CD4-positive, alpha-beta T cell (primary cell): ENCODE measurements at regions not wholly inside any gene's neighbourhood (a gene's known extent, or its start where the extent isn't known, plus 50 kb on each side); places are given as distances from the start of the nearest gene placed in this dataset.

Experiments
- ATAC-seq: fragments of 200-7000 bp; cut with Tn5 transposase; one replicate; pipeline ENCODE4 v1.10.0; 2022; ENCODE audit warnings: mild to moderate bottlenecking; ENCODE audit not compliant: poor library complexity
- CTCF ChIA-PET: fragments of 350-600 bp; sonication (Branson Sonifier 250); formaldehyde crosslinking; loops from one replicate; lab custom pipeline; 2021; ENCODE audit warnings: antibody characterized with exemption, inconsistent platforms; lab: Charles Lee
- POLR2A ChIA-PET: fragments of 350-600 bp; sonication (Branson Sonifier 250); formaldehyde crosslinking; loops from one replicate; lab custom pipeline; 2021; ENCODE audit warnings: antibody characterized with exemption, inconsistent platforms; lab: Charles Lee
- DNase-seq, 14 experiments: peaks; one replicate each; pipeline ENCODE4 v3.0.0-alpha.2; 2013 to 2020; ENCODE audit warnings: mixed read lengths in 2 of 14
- H3K27ac ChIP-seq, 2 donors: one replicate each; pipeline versions ENCODE4 v1.5.1 to v1.7.0; 2013; ENCODE audit warnings: low read length in 2 of 2, low read depth in 1 of 2, mild to moderate bottlenecking in 1 of 2
- H3K27me3 ChIP-seq, 2 experiments: 1 replicate in 1 of 2; 2 replicates in 1 of 2; pipeline versions ENCODE4 v1.6.1 to v1.7.0; 2013; ENCODE audit warnings: low read length in 2 of 2, control low read depth in 1 of 2, mild to moderate bottlenecking in 1 of 2, moderate library complexity in 1 of 2; ENCODE audit not compliant: insufficient read depth in 2 of 2, control insufficient read depth in 1 of 2
- H3K36me3 ChIP-seq: one replicate; pipeline ENCODE4 v1.6.1; 2013; ENCODE audit warnings: low read length, control low read depth; ENCODE audit not compliant: insufficient read depth
- H3K4me1 ChIP-seq: one replicate; pipeline ENCODE4 v1.6.1; 2013; ENCODE audit warnings: low read length, control low read depth; ENCODE audit not compliant: insufficient read depth
- H3K4me3 ChIP-seq: one replicate; pipeline ENCODE4 v1.5.1; 2013; ENCODE audit warnings: mild to moderate bottlenecking, low read length, moderate library complexity
- H3K9me3 ChIP-seq, 2 experiments: 1 replicate in 1 of 2; 2 replicates in 1 of 2; pipeline versions ENCODE4 v1.6.1 to v1.7.0; 2013; ENCODE audit warnings: low read length in 2 of 2, mild to moderate bottlenecking in 2 of 2, control low read depth in 1 of 2, moderate library complexity in 1 of 2; ENCODE audit not compliant: control insufficient read depth in 1 of 2, insufficient read depth in 1 of 2
- H3K27ac Mint-ChIP-seq: one replicate; pipeline ENCODE4 v1.8.0; 2020; ENCODE audit warnings: mixed read lengths
- H3K27me3 Mint-ChIP-seq: one replicate; pipeline ENCODE4 v1.8.0; 2021; ENCODE audit warnings: mixed read lengths
- H3K36me3 Mint-ChIP-seq: one replicate; pipeline ENCODE4 v1.8.0; 2021; ENCODE audit warnings: low read depth, mixed read lengths
- H3K4me1 Mint-ChIP-seq: one replicate; pipeline ENCODE4 v1.8.0; 2021; ENCODE audit warnings: low read depth, mixed read lengths
- H3K4me3 Mint-ChIP-seq: one replicate; pipeline ENCODE4 v1.8.0; 2020; ENCODE audit warnings: mild to moderate bottlenecking, mixed read lengths
- H3K9me3 Mint-ChIP-seq: one replicate; pipeline ENCODE4 v1.8.0; 2020; ENCODE audit warnings: mixed read lengths
- intact Hi-C, 2 experiments: fragments of 100-400 bp; cut with DNase I in 1 of 2; cut with micrococcal nuclease in 1 of 2; formaldehyde crosslinking; loops; one replicate each; pipeline versions ENCODE4 v1.15.1 to v1.9.0; 2023 to 2025; cut with DNase I, micrococcal nuclease
- TF ChIP-seq, protein P1 (sequence below): fragments of 200-600 bp; IDR thresholded peaks from one replicate; pipeline ENCODE4 v1.8.0; 2022; ENCODE audit warnings: antibody characterized with exemption, mild to moderate bottlenecking

DNA sequence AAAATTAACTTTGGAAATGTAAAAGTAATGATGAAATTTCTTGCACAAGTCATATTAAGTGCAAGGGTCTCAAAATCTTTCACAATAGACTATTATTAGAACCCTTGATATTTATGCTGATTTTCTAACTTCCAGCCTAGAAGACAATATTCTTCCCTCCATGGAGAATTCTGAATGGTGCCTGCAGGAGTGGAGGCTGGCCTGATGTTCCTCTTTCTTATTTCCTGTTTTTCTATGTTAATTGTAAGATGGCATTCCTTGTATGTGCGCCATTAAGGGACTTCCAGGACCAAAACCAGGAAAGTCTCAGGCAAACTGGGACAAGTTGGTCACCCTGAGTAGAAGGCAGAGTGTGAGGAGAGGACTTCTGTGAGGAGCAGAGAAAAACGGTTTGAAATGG lies 294.9 kb downstream of the DLEU7 start:
- no peak for DNase-seq
- H3K9me3 Mint-ChIP-seq = no peaks in the 10 kb centered on the region
- Histone ChIP-seq H3K27me3 (no peaks in the 10 kb centered on the region), H3K36me3 (no peaks in the 10 kb centered on the region), H3K27ac (no peak overlapping the region), H3K4me1 (no peaks in the 10 kb centered on the region), H3K4me3 (no peak overlapping the region), H3K9me3 (no peaks in the 10 kb centered on the region)
- TF ChIP-seq, protein P1, sequence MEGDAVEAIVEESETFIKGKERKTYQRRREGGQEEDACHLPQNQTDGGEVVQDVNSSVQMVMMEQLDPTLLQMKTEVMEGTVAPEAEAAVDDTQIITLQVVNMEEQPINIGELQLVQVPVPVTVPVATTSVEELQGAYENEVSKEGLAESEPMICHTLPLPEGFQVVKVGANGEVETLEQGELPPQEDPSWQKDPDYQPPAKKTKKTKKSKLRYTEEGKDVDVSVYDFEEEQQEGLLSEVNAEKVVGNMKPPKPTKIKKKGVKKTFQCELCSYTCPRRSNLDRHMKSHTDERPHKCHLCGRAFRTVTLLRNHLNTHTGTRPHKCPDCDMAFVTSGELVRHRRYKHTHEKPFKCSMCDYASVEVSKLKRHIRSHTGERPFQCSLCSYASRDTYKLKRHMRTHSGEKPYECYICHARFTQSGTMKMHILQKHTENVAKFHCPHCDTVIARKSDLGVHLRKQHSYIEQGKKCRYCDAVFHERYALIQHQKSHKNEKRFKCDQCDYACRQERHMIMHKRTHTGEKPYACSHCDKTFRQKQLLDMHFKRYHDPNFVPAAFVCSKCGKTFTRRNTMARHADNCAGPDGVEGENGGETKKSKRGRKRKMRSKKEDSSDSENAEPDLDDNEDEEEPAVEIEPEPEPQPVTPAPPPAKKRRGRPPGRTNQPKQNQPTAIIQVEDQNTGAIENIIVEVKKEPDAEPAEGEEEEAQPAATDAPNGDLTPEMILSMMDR = no peak
- H3K27ac Mint-ChIP-seq = no peak overlapping the region
- H3K4me3 Mint-ChIP-seq = no peak overlapping the region
- no peak for ATAC-seq
- H3K36me3 Mint-ChIP-seq = no peaks in the 10 kb centered on the region
- intact Hi-C loops = no loop called here
- H3K27me3 Mint-ChIP-seq = no peaks in the 10 kb centered on the region
- H3K4me1 Mint-ChIP-seq = no peaks in the 10 kb centered on the region
- CTCF ChIA-PET = no interaction called here
- POLR2A ChIA-PET = no interaction called here

DNA sequence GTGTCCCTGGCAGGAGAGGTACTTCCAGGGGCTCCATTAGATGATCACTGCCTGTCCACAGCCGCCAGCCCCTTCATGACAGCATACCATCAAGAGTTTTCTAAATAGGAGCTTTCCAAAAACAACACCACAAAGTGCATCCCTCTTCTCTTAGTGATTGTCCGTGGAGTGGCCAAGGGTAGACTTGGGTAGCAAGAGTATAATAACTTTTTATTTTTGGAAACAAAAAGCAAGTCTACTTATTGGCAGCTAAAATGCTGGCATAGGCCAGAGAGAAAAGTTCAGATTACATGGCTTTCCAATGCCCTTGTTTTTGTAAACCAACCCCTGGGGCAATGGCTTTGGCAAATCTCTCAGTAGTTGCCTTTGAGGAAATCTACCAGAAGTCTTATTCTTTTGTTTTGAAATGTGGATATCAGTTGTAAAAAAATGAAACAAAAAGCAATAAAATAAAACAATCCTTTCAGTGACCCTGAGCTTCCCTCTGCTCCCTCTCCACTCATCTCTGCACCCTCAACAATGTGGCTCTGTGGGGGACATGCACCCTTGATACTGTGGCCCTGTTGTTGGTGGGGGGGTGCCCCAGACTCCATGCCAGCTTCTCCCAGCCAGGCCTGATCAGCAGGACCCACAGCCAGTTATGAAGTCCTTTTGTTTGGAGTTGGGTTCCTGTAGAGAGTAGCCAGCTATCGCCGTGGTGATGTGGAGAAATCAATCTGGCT lies 294.1 kb downstream of the DLEU7 start:
- H3K4me1 Mint-ChIP-seq = no peaks in the 10 kb centered on the region
- ATAC-seq (no peak), DNase-seq (no peak)
- CTCF ChIA-PET = no interaction called here
- H3K9me3 ChIP-seq = no peaks in the 10 kb centered on the region
- H3K4me1 ChIP-seq = no peaks in the 10 kb centered on the region
- H3K4me3 Mint-ChIP-seq = no peak overlapping the region
- H3K36me3 ChIP-seq = no peaks in the 10 kb centered on the region
- no peaks in the 10 kb centered on the region for H3K27me3 Mint-ChIP-seq
- TF ChIP-seq, protein P1 = no peak
- H3K27ac Mint-ChIP-seq = no peak overlapping the region
- POLR2A ChIA-PET = no interaction called here
- H3K27ac ChIP-seq = no peak overlapping the region
- no peak overlapping the region for H3K4me3 ChIP-seq
- H3K27me3 ChIP-seq = no peaks in the 10 kb centered on the region
- H3K9me3 Mint-ChIP-seq = peaks cover 3% of the 10 kb centered on the region
- H3K36me3 Mint-ChIP-seq = no peaks in the 10 kb centered on the region
- intact Hi-C loops = no loop called here

DNA sequence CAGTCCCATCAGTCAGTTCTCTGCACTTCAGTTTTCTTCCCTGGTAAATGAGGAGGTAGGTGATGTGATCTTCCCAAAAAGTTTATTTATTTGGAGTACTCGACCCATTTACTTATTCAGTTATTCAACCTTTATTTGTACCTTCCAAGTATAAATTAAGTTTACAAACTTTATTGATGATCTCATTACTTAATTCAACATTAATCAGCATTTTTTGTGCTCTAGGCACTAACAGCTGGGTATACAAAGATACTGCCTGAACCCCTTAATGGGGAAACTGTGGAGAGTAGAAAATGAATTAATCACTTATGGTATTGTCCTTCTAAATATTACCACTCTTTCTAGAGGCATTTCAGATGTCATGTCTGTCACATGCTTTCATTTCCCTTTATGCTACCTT lies 293.3 kb downstream of the DLEU7 start:
- Histone ChIP-seq H3K9me3 (no peaks in the 10 kb centered on the region), H3K4me1 (no peaks in the 10 kb centered on the region), H3K36me3 (no peaks in the 10 kb centered on the region), H3K27ac (no peak overlapping the region), H3K4me3 (no peak overlapping the region), H3K27me3 (no peaks in the 10 kb centered on the region)
- Mint-ChIP-seq H3K27me3 (no peaks in the 10 kb centered on the region), H3K36me3 (no peaks in the 10 kb centered on the region), H3K4me1 (no peaks in the 10 kb centered on the region), H3K9me3 (peaks cover 3% of the 10 kb centered on the region), H3K27ac (no peak overlapping the region), H3K4me3 (no peak overlapping the region)
- ChIA-PET CTCF (no interaction called here), POLR2A (no interaction called here)
- no peak for DNase-seq
- intact Hi-C loops = no loop called here
- no peak for ATAC-seq
- TF ChIP-seq, protein P1 = no peak
